ENCODE measurements at regions not wholly inside any gene's neighbourhood (a gene's known extent, or its start where the extent isn't known, plus 50 kb on each side); places are given as distances from the start of the nearest gene placed in this dataset.

- no peak for TF ChIP-seq USF2 (IDR thresholded peaks at IDR 0.05; ENCODE audit: low read depth, low read length)
- TF ChIP-seq, protein P1, sequence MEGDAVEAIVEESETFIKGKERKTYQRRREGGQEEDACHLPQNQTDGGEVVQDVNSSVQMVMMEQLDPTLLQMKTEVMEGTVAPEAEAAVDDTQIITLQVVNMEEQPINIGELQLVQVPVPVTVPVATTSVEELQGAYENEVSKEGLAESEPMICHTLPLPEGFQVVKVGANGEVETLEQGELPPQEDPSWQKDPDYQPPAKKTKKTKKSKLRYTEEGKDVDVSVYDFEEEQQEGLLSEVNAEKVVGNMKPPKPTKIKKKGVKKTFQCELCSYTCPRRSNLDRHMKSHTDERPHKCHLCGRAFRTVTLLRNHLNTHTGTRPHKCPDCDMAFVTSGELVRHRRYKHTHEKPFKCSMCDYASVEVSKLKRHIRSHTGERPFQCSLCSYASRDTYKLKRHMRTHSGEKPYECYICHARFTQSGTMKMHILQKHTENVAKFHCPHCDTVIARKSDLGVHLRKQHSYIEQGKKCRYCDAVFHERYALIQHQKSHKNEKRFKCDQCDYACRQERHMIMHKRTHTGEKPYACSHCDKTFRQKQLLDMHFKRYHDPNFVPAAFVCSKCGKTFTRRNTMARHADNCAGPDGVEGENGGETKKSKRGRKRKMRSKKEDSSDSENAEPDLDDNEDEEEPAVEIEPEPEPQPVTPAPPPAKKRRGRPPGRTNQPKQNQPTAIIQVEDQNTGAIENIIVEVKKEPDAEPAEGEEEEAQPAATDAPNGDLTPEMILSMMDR (conservative IDR thresholded peaks at IDR 0.05; ENCODE audit: low read depth, low read length): no peak
- no peak for TF ChIP-seq RFX5 (IDR thresholded peaks at IDR 0.05; ENCODE audit: low read depth, low read length)
- no peak for TF ChIP-seq RAD21 (IDR thresholded peaks at IDR 0.05; ENCODE audit: low read length)
- no peak for TF ChIP-seq POLR2A (IDR thresholded peaks at IDR 0.05; ENCODE audit: low read depth, low read length)
- no peak for TF ChIP-seq RCOR1 (IDR thresholded peaks at IDR 0.05; ENCODE audit: insufficient replicate concordance, low read length)
- no peak for TF ChIP-seq MAFK (IDR thresholded peaks at IDR 0.05; ENCODE audit: low read depth, low read length)
- TF ChIP-seq MXI1 (IDR thresholded peaks at IDR 0.05; ENCODE audit: borderline replicate concordance, low read depth, low read length): no peak
- TF ChIP-seq, protein P2, sequence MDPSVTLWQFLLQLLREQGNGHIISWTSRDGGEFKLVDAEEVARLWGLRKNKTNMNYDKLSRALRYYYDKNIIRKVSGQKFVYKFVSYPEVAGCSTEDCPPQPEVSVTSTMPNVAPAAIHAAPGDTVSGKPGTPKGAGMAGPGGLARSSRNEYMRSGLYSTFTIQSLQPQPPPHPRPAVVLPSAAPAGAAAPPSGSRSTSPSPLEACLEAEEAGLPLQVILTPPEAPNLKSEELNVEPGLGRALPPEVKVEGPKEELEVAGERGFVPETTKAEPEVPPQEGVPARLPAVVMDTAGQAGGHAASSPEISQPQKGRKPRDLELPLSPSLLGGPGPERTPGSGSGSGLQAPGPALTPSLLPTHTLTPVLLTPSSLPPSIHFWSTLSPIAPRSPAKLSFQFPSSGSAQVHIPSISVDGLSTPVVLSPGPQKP (IDR thresholded peaks at IDR 0.05; ENCODE audit: borderline replicate concordance, low read depth, low read length): no peak
- no peak for TF ChIP-seq CEBPB (IDR thresholded peaks at IDR 0.05; ENCODE audit: low read depth, low read length)
- no peak for TF ChIP-seq SMC3 (IDR thresholded peaks at IDR 0.05; ENCODE audit: low read depth, low read length)
- no peak for TF ChIP-seq FOS (IDR thresholded peaks at IDR 0.05; ENCODE audit: low read depth, low read length)
Observed at GRCh38 chrX:810186-810585, 179.6 kb downstream of the SHOX start.
